G401.6 (cell line): ENCODE measurements at regions not wholly inside any gene's neighbourhood (a gene's known extent, or its start where the extent isn't known, plus 50 kb on each side); places are given as distances from the start of the nearest gene placed in this dataset.
"Not testable (repeated sequence)": the region's sequence is repeated elsewhere in the genome, so short reads cannot be mapped to it uniquely, and the experiment has no call there.

Experiments used
- FAIRE-seq: peaks from 2 replicates; lab custom pipeline; 2012; peaks lifted over from hg19 to GRCh38; lab: Jason Lieb, UNC

DNA sequence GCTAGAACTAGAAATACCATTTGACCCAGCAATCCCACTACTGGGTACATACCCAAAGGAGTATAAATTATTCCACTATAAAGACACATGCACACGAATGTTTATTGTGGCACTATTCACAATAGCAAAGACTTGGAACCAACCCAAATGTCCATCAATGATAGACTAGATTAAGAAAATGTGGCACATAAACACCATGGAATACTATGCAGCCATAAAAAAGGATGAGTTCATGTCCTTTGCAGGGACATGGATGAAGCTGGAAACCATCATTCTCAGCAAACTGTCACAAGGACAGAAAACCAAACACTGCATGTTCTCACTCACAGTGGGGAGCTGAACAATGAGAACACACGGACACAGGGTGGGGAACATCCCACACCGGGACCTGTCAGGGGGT lies 207.8 kb upstream of the CCDC196 start:
- FAIRE-seq = not testable (repeated sequence)

GRCh38 chr14:66281036-66281776 lies 205.0 kb upstream of the CCDC196 start:
- no peak for FAIRE-seq

DNA sequence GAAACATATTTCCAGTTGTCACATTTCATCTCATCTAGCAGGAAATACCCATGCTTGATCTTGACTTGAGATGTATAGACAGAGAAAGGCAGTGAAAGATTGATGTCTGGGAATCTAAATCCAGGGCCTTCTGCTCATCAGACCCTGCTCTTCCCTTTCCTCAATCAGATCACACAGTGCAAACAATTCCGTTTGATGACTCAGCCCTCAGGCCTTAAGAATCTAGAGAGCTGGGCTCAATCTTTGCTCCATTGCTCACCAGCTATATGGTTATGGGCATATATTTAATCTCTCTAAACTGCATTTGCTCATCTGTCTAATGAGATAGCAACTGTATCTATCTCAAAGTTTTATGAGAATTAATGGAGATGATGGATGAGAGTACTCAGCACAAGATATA lies 201.8 kb upstream of the CCDC196 start:
- no peak for FAIRE-seq

- no peak for FAIRE-seq
These were observed 197.7 kb upstream of the CCDC196 start for GRCh38 chr14:66288511-66288910.

- FAIRE-seq = no peak
These were observed 194.4 kb upstream of the CCDC196 start for GRCh38 chr14:66291756-66292155.

DNA sequence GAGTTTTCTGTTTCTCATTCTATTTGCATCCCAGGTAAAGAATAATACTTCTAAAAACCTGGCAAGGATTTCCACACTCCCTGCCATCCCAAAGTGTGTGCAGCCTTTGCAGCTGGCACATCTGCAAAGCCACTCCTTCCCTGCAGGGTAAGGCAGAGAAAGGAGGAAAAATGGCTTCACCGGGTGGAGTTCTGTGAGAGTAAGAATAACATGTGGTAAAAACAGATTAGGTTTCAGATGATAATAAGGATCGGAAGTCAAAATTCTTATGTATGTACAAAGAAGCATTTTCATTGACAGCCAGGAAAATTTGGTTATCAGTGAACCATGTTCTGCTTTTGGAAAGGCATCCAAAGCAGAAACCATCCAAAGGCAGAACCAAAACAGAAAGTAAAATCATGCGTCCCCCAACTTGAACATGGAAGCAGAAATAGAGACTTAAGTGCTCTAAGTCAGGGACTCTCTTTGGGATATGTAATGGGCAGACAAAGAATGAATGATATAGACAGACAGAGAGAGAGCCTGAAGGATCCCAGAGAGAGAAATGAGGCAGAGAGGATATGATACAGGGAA lies 192.6 kb upstream of the CCDC196 start:
- no peak for FAIRE-seq

DNA sequence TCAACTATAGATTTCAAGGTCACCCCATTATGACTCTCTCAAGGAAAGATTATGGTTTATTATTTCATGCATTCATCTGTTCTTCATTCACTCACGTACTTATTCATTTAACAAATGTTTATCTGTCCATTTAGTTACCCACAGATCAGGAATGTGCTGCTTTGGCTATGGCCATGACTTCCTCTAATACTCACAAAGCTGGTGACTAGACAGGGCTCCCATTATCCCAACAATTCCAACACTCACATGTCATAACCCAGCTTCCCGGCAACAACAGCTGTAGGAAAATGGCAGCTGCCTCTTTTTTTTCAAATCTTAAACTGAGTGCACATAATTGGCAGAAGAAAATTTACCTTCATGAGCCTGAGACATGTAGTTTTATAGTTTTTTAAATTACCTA lies 190.8 kb upstream of the CCDC196 start:
- FAIRE-seq = no peak

DNA sequence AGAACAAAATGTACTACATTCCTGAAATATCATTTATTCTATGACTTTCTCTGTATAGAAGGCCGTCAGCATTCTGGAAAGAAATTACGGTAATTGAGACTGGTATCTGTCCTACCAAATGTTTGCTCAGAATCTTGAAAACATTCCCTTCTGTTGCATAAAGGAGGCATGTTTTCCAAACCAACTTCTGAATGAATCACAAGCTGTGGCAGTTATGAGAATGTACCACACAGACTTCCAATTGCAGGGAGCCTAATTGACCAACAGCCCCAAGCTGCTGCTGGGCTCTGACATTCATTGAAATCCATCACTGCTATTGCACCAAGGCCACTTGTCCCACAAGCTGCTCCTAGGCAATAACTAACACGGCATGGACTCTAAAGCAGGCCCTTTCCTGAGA lies 185.3 kb upstream of the CCDC196 start:
- no peak for FAIRE-seq

GRCh38 chr14:66306101-66306500 lies 180.1 kb upstream of the CCDC196 start:
- FAIRE-seq = no peak

DNA sequence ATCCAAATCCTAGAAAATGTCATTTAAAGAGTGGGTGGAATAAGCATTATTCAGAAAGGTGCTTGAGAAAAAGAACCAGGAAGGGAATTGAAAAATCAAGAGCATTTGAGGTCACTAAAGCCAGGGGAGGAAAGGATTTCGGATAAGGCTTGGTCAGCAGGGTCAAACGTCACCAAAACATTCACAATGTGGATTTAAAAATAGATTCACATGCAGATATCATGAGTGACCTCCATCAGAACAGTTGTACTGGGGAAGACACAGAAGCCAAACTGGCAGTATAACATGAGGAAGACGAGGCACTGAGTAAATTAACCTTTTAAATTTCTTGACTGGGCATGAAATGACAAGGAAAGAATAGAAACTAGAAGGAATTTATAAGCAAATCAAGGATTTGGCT lies 175.1 kb upstream of the CCDC196 start:
- FAIRE-seq = no peak

DNA sequence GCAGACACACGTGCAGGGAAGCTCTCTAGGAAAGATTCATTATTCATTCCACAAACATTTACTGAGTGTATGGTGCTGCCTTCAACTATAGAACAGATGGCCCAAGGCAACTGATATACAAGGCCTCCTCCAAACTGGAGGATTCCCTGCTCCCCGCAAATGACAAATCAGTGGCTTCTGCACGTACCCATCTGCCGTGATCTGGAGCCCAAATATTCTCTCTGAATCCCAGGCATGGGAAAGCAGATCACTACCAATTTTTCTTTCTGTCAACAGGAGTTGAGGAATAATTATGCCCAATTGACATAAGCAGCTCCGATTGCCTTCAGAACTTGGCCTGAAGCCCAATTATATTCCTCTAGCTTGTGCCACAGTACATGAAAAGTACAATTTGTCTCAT lies 174.2 kb upstream of the CCDC196 start:
- no peak for FAIRE-seq

DNA sequence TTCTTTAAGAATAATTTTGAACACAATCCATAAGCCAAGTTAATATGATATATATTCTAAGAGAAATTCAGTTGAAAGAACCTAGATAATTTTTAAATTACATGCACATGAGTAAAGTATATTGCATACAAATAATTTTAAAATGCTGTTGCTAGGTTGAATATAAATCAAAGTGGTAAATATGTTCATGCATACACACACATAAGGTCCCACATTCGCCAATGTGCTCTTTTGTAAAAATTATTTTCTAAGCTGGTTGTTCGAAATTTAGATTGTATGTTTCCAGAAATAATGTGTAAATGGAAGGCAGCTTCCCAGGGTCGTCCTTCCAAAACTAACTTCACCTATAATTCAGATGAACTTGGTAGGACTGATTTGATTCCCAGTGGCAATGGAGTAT lies 173.7 kb upstream of the CCDC196 start:
- no peak for FAIRE-seq

DNA sequence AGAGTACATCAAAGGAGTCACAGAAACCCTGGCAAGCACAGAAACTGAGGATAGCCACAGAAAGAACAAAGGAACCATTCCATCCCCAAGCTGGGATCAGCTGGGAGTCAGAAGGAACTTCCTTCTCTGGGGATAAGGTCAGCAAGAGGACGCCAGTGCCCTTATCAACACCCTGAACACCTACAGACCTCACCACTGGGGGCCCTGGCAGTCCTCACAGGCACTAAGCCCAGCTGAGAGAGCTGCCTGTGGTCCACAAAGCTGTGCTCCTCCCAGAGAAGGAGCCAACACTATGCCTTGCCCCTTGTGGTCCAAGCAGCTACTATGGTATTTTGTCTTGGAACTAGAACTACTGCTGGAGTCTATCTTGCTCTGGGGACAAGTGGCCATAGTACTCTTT lies 171.1 kb upstream of the CCDC196 start:
- no peak for FAIRE-seq

- FAIRE-seq = no peak
These were observed 170.6 kb upstream of the CCDC196 start for GRCh38 chr14:66315548-66315947.

GRCh38 chr14:66322564-66322963 lies 163.6 kb upstream of the CCDC196 start:
- no peak for FAIRE-seq

GRCh38 chr14:66330228-66330627 lies 155.9 kb upstream of the CCDC196 start:
- FAIRE-seq = no peak

GRCh38 chr14:66330916-66331315 lies 155.3 kb upstream of the CCDC196 start:
- FAIRE-seq = no peak

GRCh38 chr14:66333293-66333692 lies 152.9 kb upstream of the CCDC196 start:
- not testable (repeated sequence) for FAIRE-seq

DNA sequence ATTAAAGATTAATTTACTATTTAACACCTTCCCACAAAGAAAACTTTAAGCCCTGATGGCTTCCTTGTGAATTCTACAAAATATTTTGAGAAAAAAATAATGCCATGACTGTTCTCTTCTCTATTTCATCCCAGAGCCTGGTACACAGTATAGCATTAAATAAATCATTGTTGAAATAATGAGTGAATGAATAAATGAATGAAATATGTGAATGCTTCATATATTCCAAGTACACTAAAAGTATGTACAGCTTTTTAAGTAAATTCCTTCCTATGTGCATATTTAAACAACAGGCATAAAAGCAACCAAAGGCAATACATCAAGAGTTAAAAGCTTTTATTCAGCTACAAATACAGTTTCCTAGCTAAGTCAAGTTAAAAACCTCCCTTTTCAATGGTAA lies 144.9 kb upstream of the CCDC196 start:
- FAIRE-seq = no peak

DNA sequence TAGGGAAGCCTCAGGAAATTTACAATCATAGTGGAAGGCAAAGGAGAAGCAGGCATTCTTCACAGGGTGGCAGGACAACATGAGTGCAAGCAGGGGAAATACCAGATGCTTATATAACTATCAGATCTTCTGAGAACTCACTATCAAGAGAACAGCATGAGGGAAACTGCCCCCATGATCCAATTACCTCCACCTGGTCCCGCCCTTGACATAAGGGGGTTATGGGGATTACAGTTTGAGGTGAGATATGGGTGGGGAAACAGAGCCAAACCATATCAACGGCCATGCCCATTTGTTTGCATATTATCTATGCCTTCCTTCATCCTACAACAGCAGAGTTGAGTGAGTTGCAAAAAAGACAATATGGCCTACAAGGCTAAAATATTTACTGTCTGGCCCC lies 140.2 kb upstream of the CCDC196 start:
- FAIRE-seq = no peak

- FAIRE-seq = no peak
These were observed 134.9 kb upstream of the CCDC196 start for GRCh38 chr14:66351310-66351709.

GRCh38 chr14:66359500-66359899 lies 126.7 kb upstream of the CCDC196 start:
- peak; percentile 77 for FAIRE-seq

DNA sequence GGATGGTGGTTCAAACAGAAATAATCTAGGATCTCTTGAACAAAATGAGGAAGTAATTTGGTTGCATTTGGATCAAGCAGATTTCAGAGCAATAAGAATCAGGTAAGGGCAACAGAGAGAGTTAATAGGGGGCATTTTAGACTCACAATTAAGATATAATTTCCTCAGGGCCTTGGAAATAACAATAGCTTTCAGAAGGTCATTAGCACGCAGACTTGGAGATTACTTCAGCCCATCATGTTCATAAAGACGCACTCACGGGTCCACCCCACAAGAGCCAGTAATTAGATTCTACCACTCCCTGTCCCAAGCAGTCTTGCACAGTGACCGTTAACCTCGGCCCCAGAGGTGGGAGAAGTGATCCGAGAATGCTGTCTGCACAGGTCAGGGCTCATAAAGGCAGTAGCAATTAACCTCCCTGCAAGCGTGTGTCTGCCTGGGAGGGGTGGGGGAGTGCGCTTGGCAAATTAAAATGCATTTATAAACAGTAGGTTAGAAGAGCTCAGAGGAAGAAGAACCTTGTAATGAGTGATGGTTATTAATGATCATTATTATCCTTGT lies 125.7 kb upstream of the CCDC196 start:
- no peak for FAIRE-seq

- FAIRE-seq = no peak
These were observed 125.2 kb upstream of the CCDC196 start for GRCh38 chr14:66361013-66361412.
